ENCODE measurements at regions not wholly inside any gene's neighbourhood (a gene's known extent, or its start where the extent isn't known, plus 50 kb on each side); places are given as distances from the start of the nearest gene placed in this dataset.
"Not testable (repeated sequence)": the region's sequence is repeated elsewhere in the genome, so short reads cannot be mapped to it uniquely, and the experiment has no call there.

DNA sequence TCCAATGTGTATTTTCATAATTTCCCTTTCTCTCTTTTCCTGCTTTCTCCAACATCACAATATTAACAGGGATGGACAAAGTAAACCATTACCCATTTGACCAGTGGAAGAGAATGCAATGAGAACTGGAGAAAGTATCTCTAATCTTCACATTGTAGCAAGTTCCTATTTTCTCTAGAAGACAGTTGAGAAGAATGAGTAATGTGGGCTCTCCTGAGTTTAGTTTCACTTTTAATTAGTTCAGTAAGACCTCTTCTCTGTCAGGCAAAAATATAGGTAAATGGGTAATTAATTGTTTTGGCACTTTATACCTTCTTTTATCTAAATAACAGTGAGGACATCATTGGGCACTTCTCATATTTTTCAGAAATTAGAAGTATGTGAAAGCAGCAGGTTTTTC is 602.0 kb downstream of the GLUD2 start:
- DNase-seq (ENCODE audit: low read depth) = no peak

DNA sequence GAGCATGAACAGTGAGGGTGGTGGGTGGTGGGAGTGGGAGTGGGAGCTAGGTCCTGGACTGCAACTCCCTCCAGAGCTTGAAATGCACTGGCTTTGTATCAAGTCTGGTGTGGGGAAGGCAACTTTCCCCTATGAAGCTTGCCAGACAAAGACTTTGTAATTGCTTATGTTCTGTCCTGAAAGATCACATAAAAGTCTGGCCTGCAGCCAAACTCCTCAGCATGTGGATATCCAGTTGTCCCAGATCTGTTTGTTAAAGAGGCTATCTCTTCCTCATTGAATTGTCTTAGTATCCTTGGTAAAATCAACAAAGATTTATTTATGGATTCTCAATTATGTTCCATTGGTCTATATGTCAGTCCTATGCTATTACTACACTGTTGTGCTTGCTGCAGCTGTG is 607.9 kb downstream of the GLUD2 start:
- DNase-seq (ENCODE audit: low read depth) = no peak

DNA sequence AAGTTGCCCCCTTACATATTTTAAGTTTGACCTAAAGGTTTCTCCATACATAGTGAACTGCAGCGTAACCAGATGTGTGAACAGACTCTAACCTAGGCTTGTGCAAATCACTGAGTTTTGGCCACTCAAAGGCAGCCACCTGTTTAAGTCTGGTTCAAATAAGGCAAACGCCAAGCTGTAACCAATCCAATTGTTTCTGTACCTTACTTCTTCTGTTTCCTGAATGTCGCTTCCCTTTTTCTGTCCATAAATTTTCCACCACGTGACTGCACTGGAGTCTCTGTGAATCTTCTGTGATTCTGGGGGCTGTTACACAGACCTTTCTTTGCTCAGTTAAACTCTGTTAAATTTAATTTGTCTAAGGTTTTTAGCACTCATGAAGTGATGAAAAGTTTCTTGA is 618.8 kb downstream of the GLUD2 start:
- no peak for DNase-seq (ENCODE audit: low read depth)

DNA sequence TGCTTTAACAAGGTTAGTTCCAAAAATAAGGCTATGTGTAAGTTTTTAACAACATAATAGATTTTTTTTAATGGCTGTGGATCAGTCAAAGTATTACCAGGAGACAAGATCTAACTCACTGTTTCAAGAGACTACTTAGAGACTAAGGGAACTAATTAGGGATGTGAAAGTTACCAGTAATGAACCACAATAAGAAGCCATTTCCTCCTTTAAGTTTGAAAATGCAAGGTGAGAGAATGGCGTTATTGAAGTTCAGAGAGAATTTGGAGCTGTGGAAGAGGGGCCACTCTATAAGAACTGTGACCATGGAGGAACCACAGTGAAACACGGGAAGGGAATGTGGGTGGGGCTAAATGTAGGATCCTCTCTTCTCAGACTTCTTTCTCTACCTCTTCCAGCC is 624.2 kb downstream of the GLUD2 start:
- DNase-seq (ENCODE audit: low read depth) = no peak

DNA sequence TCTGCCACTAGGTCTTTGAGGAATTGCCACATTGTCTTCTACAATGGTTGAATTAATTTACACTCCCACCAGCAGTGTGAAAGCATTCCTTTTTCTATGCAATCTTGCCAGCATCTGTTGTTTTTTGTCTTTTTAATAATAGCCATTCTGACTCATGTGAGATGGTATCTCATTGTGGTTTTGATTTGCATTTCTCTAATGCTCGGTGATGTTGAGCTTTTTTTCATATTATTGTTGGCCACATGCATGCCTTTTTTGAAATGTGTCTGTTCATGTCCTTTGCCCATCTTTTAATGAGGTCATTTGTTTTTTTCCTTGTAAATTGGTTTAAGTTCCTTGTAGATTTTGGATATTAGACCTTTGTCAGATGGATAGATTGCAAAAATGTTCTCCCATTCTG is 661.8 kb downstream of the GLUD2 start:
- DNase-seq (ENCODE audit: low read depth) = not testable (repeated sequence)

DNA sequence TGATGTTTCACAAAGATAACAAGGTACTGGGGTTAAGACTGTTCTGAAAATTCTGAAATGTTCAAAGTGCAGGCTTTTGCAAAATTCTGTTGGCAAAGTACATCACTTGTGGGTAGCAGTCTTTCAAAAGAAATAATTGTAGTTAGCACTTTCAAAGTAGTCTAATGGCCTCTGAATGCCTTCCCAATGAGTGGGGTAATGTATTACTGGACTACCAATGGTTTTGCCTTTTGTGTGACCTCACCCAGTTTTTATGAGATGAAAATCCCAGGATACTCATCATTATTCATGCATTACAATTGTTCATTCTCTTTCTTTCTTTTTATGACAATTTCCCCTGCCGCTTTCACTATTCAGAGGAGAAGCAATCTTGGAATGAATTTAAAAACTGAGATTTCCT is 686.1 kb downstream of the GLUD2 start:
- no peak for DNase-seq (ENCODE audit: low read depth)

DNA sequence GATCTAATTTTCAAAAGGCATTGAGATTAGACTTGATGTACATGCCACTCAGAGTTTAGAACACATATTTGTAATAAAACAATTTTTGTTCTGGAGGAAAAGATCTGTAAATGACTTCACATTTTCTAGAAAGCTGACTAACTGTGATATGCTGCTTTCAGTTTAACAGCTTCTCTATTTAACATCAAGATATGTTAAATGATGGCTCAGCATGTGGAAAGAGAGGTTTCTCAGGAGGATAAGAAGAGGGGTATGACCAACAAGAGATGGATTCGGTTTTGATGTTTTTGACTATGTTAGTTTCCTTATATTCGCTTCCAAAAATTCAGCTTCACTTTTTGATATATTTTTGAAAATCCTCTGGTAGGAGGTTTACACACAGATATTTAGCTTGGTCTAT is 698.7 kb downstream of the GLUD2 start:
- no peak for DNase-seq (ENCODE audit: low read depth)

DNA sequence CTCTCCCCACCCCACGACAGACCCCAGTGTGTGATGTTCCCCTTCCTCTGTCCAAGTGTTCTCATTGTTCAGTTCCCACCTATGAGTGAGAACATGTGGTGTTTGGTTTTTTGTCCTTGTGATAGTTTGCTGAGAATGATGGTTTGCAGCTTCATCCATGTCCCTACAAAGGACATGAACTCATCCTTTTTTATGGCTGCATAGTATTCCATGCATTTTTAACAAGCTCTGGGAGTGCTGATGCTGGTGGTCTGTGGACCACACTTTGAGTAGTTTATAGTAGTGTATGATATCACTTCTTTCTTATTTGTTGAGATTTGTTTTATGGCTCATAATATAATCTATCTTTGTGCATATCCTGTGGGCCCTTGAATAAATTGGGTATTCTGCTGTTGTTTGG is 706.2 kb downstream of the GLUD2 start:
- DNase-seq (ENCODE audit: low read depth) = not testable (repeated sequence)

DNA sequence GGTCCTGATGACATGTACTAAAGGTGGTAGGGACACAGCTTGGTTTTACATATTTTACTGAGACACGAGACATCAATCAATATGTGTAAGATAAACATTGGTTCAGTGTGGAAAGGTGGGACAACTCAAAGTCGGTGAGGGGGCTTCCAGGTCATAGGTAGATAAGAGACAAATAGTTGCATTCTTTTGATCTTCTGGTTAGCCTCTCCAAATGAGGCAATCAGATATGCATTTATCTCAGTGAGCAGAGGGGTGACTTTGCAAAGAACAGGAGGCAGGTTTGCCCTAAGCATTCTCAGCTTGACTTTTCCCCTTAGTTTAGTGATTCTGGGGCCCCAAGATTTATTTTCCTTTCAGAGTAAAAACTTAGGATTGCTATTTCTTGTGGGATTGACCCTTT is 706.9 kb downstream of the GLUD2 start:
- DNase-seq (ENCODE audit: low read depth) = no peak

DNA sequence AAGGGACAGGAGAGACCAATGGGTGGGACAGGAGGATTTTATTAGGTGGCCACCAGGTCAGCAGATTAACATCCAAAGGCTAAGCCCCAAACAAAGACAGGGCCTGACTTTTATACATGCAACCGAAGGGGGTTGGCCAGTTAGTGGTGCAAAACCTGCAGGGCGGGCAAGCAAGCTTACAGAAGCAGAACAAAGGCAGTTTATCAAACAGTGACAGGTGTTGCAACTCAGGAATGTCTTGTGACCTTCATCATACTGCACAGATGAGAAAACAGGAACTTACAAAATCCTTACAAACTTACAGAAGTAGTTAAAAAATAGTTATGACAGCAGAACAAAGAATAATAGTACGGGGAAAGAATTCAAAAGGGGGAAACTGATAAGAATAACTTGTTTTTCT is 708.1 kb downstream of the GLUD2 start:
- DNase-seq (ENCODE audit: low read depth) = no peak

DNA sequence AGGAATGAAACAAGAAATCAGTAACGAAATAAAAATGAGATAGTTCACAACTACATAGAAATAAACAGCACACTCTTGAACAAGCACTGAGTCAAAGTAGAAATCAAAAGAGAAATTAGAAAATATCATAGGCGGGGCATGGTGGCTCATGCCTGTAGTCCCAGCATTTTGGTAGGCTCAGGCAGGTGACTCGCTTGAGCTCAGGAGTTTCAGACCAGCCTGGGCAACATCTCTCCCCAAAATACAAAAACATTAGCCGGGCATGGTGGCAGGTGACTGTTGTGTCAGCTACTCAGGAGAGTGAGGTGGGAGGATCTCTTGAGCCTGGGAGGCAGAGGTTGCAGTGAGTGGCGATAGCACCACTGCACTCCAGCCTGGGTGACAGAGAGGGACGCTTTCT is 714.4 kb downstream of the GLUD2 start:
- no peak for DNase-seq (ENCODE audit: low read depth)

DNA sequence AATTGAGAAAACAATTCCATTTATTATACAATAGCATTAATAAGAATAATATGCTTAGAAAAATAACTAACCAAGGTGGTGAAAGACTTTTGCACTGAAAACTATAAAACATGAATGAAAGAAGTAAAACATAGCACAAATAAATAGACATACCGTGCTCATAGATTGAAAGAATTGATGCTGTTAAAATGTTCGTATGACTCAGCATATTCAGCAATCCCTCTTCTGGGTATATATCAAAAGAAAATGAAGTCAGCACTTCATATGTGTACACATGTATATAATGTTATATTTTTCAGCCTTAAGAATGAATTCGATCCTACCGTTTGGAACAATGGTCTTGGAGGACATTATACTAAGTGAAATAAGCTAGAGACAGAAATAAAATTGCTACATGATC is 716.3 kb downstream of the GLUD2 start:
- DNase-seq (ENCODE audit: low read depth) = no peak

DNA sequence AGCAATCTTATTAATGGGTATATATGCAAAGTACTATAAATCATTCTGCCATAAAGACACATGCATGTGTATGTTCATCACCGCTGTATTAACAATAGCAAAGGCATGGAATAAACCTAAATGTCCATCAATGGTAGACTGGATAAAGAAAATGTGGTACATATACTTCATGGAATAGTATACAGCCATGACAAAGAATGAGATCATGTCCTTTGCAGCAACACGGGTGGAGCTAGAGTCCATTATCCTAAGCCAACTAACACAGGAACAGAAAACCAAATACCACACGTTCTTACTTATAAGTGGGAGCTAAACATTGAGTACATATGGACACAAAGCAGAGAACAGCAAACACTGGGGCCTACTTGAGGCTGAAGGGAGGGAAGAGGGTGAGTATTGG is 720.8 kb downstream of the GLUD2 start:
- not testable (repeated sequence) for DNase-seq (ENCODE audit: low read depth)

DNA sequence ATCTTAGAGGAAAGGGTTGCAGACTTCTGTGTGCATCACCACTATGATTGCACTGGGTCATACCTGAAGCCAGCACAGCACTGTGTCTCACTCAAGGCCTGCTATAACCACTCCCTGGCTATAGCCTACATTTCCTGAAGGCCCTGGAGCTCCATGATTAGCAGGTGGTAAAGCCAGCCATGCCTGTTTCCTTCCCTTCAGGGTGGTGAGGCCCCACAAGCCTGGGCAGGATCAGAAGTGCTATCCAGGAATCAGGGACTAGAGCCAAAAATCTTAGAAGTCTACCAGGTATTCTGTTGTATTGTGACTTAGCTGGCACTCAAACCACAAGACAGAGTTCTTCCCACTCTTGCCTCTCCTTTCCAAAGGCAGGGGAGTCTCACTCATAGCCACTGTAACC is 734.6 kb downstream of the GLUD2 start:
- DNase-seq (ENCODE audit: low read depth) = no peak

DNA sequence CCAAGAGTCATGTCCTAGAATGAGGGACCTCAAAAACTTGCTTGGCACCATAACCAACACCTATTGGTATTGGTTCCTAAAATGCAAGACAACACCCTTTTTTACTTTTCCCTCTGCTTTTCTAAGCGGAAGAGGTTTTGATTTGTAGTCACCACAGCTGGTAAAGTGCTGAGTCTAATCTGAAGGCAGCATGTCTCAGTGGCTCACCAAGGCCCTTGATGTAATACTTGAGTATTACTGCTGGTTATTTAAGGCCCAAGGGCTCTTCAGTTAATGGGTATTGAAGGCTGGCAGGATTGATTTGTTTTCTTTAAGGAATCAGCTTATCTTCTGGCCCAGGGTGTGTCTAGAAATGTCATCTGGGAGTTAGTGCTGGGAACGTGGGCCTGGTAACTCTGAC is 735.1 kb downstream of the GLUD2 start:
- no peak for DNase-seq (ENCODE audit: low read depth)

DNA sequence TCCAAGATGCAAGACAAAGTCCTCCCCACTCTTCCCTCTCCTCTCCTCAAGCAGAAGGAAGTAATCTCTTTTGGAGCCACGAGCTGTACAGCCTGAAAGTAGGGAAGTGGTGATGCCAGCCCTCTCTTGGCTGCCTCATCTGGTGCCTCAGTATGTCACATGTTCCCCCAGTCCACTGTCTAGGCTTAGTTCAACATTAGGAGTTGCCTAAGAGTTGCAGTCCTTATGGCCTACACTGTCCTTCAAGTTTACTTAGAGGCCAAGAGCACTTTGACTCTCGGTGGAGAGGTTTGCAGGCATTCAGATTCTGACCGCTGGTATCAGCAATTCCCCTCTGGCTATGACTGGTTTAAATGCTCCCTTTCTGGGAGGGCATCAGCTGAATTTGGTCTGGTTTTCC is 735.6 kb downstream of the GLUD2 start:
- no peak for DNase-seq (ENCODE audit: low read depth)

DNA sequence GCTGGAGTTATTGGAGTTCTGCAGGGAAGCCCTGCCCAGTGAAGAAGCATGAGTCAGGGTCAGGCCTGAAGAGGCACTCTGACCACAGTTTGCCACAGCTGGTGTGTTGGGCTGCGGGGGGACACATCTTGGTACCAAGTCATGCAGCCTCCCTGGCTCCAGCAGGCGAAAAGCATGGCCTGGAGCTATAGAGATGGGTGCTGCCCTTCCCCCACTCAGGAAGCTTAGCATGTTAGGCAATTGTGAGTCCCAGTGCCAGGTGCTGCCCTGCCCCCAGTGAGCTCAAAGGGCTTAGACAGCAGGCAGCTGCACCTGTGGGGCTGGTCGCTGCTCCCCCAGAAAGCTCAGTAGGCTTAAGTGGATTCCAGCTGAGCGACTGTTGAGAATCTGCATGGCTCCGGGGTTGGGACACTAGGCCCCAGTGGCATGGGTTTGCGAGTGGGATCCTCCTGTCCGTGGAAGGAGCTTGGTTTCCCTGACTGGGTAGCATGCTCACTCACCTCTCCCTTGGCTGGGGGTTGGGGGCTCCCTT is 755.5 kb downstream of the GLUD2 start:
- no peak for DNase-seq (ENCODE audit: low read depth)

DNA sequence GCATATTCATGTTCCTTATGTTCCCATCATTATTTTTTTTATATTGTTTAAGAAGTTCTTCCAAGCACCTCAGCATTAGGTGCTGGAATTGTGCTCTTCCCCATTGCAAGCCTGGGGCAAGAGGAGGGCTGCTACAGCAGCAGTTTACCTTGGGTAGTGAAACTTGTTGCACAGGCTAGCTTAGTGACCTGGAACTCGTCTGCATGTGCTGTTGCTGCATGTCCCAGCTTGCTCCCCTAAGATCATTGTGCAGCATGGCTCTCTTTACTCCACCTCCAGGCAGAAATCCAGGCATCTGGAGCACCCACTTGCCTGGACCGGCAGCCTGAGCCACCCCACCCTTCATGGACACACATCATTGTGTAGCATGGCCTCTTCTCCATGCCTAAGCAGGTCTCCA is 776.0 kb downstream of the GLUD2 start:
- no peak for DNase-seq (ENCODE audit: low read depth)

DNA sequence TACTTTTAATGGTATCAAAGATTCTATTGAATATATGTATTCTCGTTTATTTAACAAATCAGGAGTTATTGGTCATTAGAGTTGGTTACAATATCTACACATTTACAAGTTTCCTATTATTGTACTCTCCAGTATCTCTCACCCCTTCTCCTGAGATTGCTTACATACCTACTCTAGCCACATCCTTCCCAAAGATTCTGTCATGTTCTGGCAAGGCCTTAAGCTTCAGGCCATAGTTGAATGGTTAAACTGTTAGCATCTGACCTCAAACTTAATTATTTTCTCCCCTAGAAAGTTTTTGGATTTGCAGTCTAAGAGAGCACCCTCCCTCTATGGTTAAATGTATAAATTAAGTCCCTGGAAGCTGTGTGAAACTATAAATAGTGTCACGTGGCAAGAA is 784.2 kb downstream of the GLUD2 start:
- DNase-seq (ENCODE audit: low read depth) = no peak

DNA sequence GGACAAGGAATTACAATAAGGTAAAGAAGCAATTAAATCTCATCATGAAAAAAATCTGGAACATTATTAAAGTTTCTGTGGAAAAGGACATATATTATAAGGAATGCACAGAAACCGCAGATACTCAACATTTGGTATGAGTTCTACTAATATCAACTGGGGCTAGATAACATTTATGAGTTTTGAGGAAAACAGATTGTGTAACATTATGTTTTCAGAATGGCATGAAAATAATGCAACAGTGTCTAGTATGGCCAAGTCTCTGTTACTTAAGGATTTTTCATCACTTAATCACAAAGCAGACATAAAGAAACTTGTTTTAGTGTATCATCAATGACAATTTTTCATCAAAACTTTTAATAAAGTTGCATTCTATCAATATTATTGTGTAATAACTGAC is 785.0 kb downstream of the GLUD2 start:
- DNase-seq (ENCODE audit: low read depth) = no peak

DNA sequence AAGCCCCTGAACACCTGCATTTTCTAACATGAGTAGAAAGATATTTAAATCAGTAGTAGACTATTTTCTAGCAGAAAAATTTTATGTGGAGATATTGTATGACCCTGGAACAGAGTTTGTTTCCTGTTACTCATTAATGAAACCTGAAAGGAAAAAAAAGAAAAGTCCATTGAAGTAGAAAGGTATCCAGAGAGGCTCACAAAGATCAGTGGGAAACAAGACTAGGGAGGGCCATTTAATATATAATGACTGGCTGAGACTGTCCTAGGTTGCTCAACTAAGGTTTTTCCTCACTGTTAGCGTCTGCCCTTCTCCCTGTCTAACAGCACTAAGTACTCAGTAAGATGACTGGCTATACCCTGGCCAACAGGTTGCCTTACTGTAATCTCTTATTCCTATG is 788.6 kb downstream of the GLUD2 start:
- DNase-seq (ENCODE audit: low read depth) = no peak

DNA sequence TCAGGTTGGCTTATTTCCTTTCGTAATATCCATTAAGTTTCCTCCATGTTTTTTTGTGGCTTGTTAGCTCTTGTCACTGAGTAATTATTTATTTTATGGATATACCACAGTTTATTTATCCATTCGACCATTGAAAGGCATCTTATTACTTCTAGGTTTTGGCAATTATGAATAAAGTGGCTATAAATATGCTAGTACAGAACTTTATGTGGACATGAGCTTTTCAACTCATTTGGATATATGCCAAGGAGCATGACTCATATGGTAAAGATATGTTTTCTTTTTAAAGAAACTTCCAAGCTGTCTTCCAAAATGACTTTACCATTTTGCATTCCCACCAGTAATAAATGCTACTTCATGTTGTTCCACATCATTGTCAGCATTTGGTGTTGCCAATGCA is 803.6 kb downstream of the GLUD2 start:
- DNase-seq (ENCODE audit: low read depth) = no peak

DNA sequence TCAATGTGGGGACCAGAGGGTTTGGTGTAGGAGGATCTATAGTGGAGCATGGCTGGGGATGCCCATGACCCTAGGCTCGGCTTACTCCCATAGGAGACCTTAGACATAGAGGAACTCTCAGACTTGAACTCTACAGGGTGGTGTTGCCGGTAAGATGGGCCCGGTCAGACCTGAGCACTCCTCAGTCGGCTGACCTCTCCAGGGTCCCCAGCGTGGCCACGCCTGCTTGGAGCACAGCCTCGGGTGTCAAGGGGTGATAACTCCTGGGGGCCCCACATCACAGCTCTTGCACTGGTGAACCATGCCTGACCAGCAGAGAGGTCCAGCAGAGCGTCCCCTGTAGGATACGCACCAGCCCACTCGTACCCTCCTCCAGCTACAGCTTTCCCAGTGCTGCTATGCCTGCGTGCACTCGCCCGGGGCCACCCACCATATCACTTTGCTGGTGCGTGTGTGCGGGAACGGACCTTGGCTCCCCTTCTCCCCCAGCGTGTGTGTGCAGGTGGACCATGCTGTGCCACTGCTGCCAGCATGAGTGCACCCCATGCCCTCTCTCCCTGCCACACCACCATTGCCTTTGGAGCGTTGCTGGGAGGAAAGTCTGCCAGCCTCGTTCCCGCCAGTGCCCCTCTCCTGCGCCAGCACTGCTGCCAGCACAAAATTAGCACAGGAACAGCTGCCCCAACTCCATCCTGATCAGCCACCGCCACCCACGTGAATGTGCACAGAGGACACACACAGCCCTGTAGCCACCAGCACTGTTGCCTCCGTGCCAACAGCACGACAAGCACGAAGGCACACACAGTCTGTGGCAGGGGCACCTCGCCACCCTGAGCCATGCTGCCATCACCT is 806.6 kb downstream of the GLUD2 start:
- no peak for DNase-seq (ENCODE audit: low read depth)

DNA sequence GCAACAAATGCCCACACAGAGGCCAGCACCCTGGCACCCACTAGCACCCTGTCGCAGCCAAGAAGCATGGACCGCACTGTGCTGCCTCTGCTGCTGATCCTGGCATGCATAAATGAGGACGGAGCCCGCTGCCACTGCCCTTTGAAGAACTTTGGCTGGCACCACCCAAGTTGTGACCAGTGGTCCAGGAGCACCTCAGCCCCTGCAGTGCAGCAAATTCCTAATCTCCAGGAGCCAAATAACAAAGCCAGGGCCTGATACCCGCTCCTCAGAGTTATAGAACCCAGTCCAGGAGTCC is 807.2 kb downstream of the GLUD2 start:
- no peak for DNase-seq (ENCODE audit: low read depth)
